ENCODE measurements at regions not wholly inside any gene's neighbourhood (a gene's known extent, or its start where the extent isn't known, plus 50 kb on each side); places are given as distances from the start of the nearest gene placed in this dataset.
"Not testable (repeated sequence)": the region's sequence is repeated elsewhere in the genome, so short reads cannot be mapped to it uniquely, and the experiment has no call there.

DNA sequence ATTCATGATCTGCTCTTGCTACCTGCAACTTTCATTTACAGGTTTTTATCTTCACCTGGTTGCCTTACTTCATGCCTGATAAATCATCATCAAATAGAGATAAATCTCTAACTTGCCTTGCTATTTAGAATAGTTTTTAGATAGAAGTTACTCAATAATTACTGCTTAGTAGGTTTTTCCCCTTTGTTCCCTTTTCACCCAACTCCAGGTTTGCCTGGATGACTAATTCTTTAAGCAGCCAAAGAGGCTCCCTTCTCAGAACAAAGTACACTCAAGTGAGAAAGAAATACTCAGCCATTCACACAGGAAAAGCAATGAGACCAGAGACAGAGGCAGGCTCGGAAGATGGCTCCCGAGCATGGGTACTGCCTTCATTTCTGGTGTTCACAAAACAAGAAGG lies 268.1 kb upstream of the CRBN start:
- no peak for DNase-seq (ENCODE audit: low spot score)

- DNase-seq (ENCODE audit: low spot score): no peak
Measured at GRCh38 chr3:3446251-3446650, 266.8 kb upstream of the CRBN start.

DNA sequence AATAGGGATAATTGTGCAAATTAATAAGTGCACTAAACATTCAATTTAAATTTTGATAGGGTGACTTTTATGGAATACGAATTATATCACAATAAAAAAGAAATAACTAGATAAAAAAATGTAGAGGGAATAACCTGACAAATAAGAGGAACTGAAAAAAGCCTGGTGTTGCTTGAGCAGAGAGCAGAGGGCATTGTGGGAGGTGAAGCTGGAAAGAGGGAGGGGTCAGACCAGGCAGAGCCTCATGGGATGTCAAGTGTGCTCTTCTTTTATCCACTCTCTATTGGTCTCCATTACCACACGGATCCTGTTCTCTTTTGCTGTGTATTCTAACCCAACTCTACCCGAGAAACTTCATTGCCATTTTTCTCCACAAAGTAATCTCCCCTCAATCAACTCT lies 264.0 kb upstream of the CRBN start:
- no peak for DNase-seq (ENCODE audit: low spot score)

DNA sequence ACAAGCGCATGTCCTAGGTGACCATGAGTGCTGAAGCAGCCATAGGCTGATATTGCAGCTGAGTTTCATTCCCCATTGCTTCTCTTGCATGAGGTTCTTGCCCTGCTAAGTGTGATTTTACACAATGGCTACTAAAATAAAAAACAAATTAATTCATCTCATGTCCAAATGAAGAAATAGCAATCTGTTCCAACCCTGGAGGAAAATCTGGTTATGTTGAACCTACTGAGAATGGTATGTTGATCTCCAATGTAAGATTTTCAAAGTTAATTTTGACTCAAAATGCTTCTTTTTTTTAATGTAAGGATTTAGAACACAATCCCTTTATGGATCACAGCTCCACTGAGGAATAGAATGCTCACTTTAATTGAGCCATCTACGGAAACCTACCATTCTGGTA lies 254.2 kb upstream of the CRBN start:
- no peak for DNase-seq (ENCODE audit: low spot score)

- DNase-seq (ENCODE audit: low spot score): no peak
Measured at GRCh38 chr3:3429841-3430240, 250.3 kb upstream of the CRBN start.

DNA sequence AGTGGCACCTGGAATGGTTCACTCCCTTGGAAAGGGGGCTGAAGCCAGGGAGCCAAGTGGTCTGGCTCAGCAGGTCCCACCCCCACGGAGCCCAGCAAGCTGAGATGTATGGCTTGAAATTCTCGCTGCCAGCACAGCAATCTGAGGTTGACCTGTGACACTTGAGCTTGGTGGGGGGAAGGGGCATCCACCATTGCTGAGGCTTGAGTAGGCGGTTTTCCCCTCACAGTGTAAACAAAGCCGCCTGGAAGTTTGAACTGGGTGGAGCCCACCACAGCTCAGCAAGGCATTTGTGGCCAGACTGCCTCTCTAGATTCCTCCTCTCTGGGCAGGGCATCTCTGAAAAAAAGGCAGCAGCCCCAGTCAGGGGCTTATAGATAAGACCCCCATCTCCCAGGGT lies 228.2 kb upstream of the CRBN start:
- DNase-seq (ENCODE audit: low spot score): not testable (repeated sequence)

- no peak for DNase-seq (ENCODE audit: low spot score)
Measured at GRCh38 chr3:3405131-3405530, 225.6 kb upstream of the CRBN start.

DNA sequence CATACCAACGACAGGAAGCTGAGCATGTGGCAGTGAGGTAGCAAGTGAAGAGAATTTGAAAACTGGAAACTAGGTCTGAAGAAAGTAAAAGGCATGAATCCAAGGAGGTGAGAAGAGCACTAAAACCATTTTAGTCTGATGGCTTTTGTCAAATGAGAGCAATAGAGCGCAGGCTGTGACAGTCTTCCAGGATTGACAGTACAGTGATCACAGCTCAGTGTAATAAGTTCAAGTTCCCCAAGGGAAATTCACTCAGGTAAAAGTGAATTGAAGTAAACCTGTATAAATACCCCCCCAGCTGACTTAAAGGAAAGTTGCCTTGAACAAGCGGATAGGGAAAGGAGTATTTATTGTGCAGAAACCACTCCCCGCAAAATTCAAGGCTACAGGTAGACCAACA lies 224.2 kb upstream of the CRBN start:
- no peak for DNase-seq (ENCODE audit: low spot score)

GRCh38 chr3:3392946-3393345 lies 213.5 kb upstream of the CRBN start:
- DNase-seq (ENCODE audit: low spot score): no peak

DNA sequence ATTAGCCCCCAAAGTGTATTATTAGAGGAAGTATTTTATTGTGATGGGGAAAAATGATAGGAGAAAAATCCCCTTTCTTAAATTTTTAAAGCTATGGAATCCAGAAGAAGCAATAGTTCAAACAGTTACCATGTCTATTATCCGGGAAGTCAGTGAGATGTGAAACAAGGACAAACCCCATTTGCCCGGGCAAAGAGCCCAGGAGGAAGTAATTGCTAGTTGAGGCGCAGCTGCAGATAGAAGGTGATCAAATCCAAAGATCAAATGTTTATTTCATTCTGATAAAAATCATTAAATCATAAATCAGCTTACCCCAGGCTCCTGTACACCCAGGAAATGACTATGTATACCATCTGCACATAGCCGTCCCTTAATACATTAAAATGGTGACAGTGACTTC lies 204.0 kb upstream of the CRBN start:
- DNase-seq (ENCODE audit: low spot score): no peak

DNA sequence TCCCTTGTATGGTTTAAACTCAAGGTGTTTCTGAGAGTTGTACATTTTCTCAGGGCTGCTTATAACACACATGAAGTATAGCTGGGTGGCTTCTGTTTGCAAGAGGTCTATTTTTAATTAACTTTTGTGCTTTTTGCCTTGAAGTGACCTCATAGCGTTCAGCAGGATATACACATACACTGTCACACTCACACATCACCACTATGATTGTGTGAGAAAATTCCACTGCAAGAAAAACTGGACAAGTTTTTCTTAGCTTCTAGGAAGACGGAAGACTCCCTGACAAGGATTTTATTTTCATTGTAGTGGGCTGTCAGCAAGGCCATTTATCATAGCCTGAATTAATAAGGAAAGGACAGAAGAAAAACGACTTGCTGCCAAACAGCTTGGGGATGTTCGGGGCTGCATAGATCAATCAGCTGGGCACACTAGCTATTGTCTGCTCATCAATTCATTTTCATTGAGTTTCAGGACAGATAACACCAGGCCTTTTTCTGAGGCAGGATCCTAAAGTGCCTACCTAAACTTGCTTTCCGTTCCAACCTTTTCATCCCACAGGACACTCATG lies 192.8 kb upstream of the CRBN start:
- no peak for DNase-seq (ENCODE audit: low spot score)

DNA sequence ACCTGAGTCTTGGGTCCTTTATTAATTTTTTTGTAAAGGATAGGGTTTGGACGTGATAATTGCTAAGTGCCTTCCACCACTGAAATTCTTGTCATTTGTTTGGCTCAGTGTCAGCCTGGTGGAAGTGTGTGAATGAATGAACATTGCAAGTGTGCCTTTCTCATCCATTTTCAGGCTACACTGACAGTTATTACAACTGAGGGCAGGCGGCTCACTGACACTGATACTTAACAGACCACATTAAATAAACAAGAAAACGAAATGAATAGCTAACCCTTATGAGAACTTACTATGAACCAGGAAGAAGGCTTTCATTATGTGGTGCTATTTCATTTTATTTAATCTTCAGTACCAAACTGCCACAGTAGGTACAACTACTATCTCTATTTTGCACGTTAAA lies 188.8 kb upstream of the CRBN start:
- no peak for DNase-seq (ENCODE audit: low spot score)

- no peak for DNase-seq (ENCODE audit: low spot score)
Measured at GRCh38 chr3:3366386-3366785, 186.9 kb upstream of the CRBN start.

DNA sequence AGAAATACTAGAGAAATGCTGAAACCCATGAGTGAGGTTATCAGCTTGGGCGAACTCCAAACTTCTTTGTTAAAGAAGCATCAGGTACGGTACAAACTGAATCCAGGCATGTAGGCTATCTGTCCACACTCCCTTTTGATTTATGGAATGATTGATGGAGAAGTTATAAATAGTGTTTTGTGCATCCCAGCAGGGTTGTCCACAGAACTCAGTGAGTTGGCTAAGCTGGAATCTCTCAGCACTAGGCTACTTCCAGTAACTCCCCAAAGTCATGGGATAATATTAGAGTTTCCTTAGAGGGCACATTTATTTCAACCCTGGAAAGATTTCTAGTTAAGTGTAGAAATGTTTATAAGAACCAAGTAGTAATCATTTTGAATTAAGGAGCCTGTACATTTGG lies 186.2 kb upstream of the CRBN start:
- DNase-seq (ENCODE audit: low spot score): no peak

DNA sequence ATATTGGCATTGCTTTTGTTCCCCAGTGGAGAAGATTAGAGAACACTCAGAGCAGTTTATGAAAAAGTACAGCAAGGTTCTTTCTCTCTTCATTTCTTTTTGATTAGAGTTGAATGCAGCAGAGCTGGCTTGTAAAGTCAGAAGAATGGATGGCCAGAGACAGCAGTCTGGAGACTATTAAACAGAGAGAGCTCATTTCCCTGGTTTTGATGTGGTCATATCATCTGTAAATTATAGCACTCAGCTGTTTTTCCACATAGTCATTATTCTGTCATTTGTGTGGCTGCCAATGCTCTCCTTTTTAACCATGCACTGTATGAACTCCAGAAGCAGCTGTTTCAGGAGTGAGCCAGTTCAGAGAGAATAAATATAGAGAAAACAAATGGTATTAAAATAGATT lies 177.4 kb upstream of the CRBN start:
- DNase-seq (ENCODE audit: low spot score): no peak

- DNase-seq (ENCODE audit: low spot score): no peak
Measured at GRCh38 chr3:3355442-3355841, 176.0 kb upstream of the CRBN start.

- no peak for DNase-seq (ENCODE audit: low spot score)
Measured at GRCh38 chr3:3353153-3353552, 173.7 kb upstream of the CRBN start.

GRCh38 chr3:3351226-3351625 lies 171.7 kb upstream of the CRBN start:
- no peak for DNase-seq (ENCODE audit: low spot score)

GRCh38 chr3:3347056-3347455 lies 167.6 kb upstream of the CRBN start:
- not testable (repeated sequence) for DNase-seq (ENCODE audit: low spot score)

DNA sequence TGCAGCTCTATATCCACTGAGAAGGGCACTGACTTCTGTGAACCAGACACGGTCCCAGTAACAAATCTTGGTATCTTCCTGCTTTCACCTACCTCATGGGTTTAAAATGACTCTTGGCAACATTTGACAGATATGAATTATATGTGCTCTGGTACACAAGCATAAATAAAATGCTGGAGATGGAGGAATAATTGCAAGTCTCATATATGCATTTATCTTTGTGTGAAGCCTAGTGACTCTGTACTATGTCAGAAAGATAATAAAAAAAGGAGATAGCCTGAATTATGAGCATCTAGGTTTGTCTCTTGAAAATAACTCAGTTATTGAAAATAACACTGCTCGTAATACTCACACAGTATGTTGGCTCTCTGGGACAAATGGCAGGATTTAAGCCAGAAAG lies 167.1 kb upstream of the CRBN start:
- DNase-seq (ENCODE audit: low spot score): no peak

DNA sequence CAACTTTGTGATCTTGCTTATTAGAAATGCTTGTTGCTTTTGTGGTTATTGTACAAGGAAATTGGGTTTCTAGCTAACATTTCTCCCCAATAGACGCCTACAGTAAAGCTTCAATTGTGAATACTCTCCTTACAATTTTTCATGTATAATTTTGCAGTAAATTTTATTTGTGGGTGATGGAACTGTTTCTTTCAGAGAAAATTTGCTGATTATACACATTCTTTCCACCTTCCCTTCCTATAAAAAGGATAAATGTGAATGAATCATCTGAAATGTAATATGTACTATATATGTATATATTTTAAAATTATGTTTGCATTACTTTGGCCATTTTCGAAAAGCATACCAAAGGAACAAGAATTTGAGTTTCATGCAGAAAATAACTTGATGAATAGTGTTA lies 162.7 kb upstream of the CRBN start:
- DNase-seq (ENCODE audit: low spot score): no peak

DNA sequence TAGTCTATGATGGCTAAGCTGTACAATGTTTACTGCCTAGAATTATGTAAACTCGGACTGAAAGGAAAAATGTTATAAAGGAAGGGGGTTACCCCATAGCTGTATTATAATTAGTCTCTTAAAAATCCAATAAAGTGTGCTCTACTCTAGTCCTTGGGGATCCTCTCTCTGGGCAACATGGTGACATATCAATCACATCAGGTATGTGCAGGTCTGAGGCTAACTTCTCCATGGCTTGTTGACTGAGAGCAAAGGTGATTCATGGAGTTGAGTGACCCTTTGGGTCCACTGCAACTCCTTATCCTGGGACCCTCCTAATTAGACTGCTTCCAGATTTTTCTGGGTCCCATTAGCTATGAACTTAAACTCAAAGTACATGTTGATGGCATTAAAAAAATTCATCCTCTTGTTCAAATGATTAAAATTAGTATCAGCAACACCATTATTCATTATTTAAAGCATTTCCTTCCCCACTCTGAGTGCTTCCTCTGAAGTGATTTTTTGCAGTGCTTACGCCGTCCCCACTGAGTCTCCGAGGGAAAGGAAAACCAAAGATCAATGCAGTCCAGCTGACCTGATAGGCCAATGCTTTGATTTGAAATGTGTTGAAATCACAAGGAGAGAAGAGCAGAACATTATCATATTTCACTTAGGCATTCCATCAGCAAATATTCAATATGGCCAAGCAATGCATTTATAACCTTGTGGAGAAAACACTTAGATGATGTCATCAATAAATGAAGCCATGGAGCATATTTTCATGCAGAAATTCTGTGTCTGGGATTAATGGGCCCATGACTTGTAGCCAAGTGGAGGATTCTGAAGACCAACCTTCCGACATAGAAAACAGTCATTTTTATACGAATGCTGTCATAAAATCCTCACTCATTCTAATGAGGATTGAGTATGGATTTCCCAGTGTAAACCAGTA lies 161.7 kb upstream of the CRBN start:
- DNase-seq (ENCODE audit: low spot score): no peak

DNA sequence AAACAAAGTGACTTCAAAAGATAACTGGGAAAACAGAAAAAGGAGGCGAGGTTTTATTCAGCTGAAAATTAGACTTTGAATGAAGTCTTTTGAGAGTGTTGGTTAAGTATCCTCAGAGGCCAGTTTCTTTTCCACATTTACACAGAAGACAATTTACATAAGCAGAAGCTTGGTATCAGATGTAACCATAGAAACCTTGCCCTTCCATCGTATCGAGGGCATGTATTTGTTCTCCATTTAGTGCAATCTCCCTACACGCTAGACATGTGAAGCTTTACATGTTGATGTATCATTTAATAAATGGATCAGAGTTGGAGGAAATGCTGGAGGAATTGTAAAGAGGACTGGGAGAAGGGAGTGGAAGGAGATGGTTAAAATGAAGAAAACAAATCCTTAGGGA lies 161.0 kb upstream of the CRBN start:
- no peak for DNase-seq (ENCODE audit: low spot score)

DNA sequence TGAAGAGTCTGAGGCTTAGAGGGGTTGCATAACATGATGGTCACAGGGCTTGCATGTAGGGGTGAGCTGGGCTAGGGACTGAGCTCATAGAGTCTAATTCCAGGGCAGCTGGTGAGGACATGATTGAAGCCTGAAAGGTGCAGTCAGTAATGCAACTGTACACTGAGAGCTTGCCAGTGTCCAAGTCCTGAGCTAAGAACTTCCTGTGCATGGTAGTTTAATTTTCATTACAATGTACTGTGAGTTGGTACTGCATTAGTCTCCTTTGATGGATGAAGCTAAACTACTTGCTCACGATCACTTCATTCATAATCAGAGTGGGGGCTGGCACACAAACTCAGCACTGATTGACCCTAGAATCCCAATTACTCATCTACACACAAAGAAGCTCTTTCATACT lies 156.4 kb upstream of the CRBN start:
- no peak for DNase-seq (ENCODE audit: low spot score)

Measured in putamen (tissue), 1 donor.